GM19455 (cell line): ENCODE measurements at regions not wholly inside any gene's neighbourhood (a gene's known extent, or its start where the extent isn't known, plus 50 kb on each side); places are given as distances from the start of the nearest gene placed in this dataset.
"Not testable (repeated sequence)": the region's sequence is repeated elsewhere in the genome, so short reads cannot be mapped to it uniquely, and the experiment has no call there.

Experiments
- ATAC-seq: cut with Tn5 transposase; IDR thresholded peaks from one replicate; pipeline ENCODE4 v1.9.1; 2021; ENCODE audit not compliant: unreplicated experiment

- no peak for ATAC-seq
Measured at GRCh38 chr5:66234241-66234640, 90.1 kb downstream of the SREK1 start.

- no peak for ATAC-seq
Measured at GRCh38 chr5:66238435-66238834, 94.3 kb downstream of the SREK1 start.

GRCh38 chr5:66239034-66239433 is 94.9 kb downstream of the SREK1 start:
- no peak for ATAC-seq

GRCh38 chr5:66241136-66241825 is 97.2 kb downstream of the SREK1 start:
- no peak for ATAC-seq

GRCh38 chr5:66242050-66242715 is 98.1 kb downstream of the SREK1 start:
- no peak for ATAC-seq

GRCh38 chr5:66246608-66247007 is 102.5 kb downstream of the SREK1 start:
- no peak for ATAC-seq

- ATAC-seq, result no peak
Measured at GRCh38 chr5:66247176-66247960, 103.3 kb downstream of the SREK1 start.

GRCh38 chr5:66248874-66249273 is 104.8 kb downstream of the SREK1 start:
- no peak for ATAC-seq

GRCh38 chr5:66249920-66250319 is 105.8 kb downstream of the SREK1 start:
- no peak for ATAC-seq

- no peak for ATAC-seq
Measured at GRCh38 chr5:66252849-66253248, 108.7 kb downstream of the SREK1 start.

- no peak for ATAC-seq
Measured at GRCh38 chr5:66255714-66256113, 111.6 kb downstream of the SREK1 start.

- ATAC-seq, result no peak
Measured at GRCh38 chr5:66273121-66273520, 129.0 kb downstream of the SREK1 start.

GRCh38 chr5:66276986-66277385 is 132.9 kb downstream of the SREK1 start:
- no peak for ATAC-seq

- ATAC-seq, result no peak
Measured at GRCh38 chr5:66277981-66278380, 133.9 kb downstream of the SREK1 start.

- no peak for ATAC-seq
Measured at GRCh38 chr5:66281294-66281693, 137.2 kb downstream of the SREK1 start.

- no peak for ATAC-seq
Measured at GRCh38 chr5:66284588-66285342, 140.7 kb downstream of the SREK1 start.

GRCh38 chr5:66285343-66285922 is 141.3 kb downstream of the SREK1 start:
- ATAC-seq, result no peak

- no peak for ATAC-seq
Measured at GRCh38 chr5:66291771-66292170, 147.7 kb downstream of the SREK1 start.

- ATAC-seq, result not testable (repeated sequence)
Measured at GRCh38 chr5:66293851-66294250, 149.8 kb downstream of the SREK1 start.

- no peak for ATAC-seq
Measured at GRCh38 chr5:66299463-66299862, 155.4 kb downstream of the SREK1 start.

- ATAC-seq, result no peak
Measured at GRCh38 chr5:66302344-66302743, 158.2 kb downstream of the SREK1 start.
